GM12872 (cell line): ENCODE measurements at regions not wholly inside any gene's neighbourhood (a gene's known extent, or its start where the extent isn't known, plus 50 kb on each side); places are given as distances from the start of the nearest gene placed in this dataset.

ENCODE experiments used
- CTCF ChIP-seq: IDR thresholded peaks from 3 replicates; pipeline ENCODE4 v1.5.1; 2011; ENCODE audit warnings: low read depth, mild to moderate bottlenecking, low read length, moderate library complexity; ENCODE audit not compliant: insufficient read depth

- no peak for TF ChIP-seq CTCF
These were observed 126.2 kb upstream of the PMCH start for GRCh38 chr12:102323799-102324198.

GRCh38 chr12:102322254-102322653 is 124.6 kb upstream of the PMCH start:
- TF ChIP-seq CTCF = no peak

GRCh38 chr12:102321305-102322082 is 123.9 kb upstream of the PMCH start:
- no peak for TF ChIP-seq CTCF

- no peak for TF ChIP-seq CTCF
These were observed 119.5 kb upstream of the PMCH start for GRCh38 chr12:102317155-102317554.

GRCh38 chr12:102316723-102317122 is 119.1 kb upstream of the PMCH start:
- TF ChIP-seq CTCF = no peak

GRCh38 chr12:102314821-102315220 is 117.2 kb upstream of the PMCH start:
- TF ChIP-seq CTCF = no peak

GRCh38 chr12:102305486-102305885 is 107.9 kb upstream of the PMCH start:
- TF ChIP-seq CTCF = no peak
